ENCODE measurements at regions not wholly inside any gene's neighbourhood (a gene's known extent, or its start where the extent isn't known, plus 50 kb on each side); places are given as distances from the start of the nearest gene placed in this dataset.
"Not testable (repeated sequence)": the region's sequence is repeated elsewhere in the genome, so short reads cannot be mapped to it uniquely, and the experiment has no call there.

- DNase-seq (ENCODE audit: low read depth in 2 of 2), result no peak
Observed at GRCh38 chr1:239112101-239112935, 274.1 kb upstream of the CHRM3 start.

DNA sequence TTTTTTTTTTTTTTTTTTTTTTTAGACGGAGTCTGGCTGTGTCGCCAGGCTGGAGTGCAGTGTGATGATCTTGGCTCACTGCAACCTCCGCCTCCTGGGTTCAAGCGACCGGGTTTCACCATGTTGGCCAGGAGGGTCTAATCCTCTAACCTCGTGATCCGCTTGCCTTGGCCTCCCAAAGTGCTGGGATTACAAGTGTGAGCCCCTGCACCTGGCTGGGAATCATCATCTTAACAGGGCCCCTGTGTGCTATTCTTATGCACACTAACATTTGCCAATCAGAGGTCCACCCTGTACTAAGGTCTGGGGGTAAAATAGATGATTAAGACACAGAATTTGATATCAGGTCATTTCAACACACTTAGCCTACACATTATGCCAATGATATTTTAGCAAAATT is 278.7 kb upstream of the CHRM3 start:
- no peak for DNase-seq (ENCODE audit: low read depth in 2 of 2)

GRCh38 chr1:239106689-239107088 is 279.7 kb upstream of the CHRM3 start:
- DNase-seq (ENCODE audit: low read depth in 2 of 2), result not testable (repeated sequence)

DNA sequence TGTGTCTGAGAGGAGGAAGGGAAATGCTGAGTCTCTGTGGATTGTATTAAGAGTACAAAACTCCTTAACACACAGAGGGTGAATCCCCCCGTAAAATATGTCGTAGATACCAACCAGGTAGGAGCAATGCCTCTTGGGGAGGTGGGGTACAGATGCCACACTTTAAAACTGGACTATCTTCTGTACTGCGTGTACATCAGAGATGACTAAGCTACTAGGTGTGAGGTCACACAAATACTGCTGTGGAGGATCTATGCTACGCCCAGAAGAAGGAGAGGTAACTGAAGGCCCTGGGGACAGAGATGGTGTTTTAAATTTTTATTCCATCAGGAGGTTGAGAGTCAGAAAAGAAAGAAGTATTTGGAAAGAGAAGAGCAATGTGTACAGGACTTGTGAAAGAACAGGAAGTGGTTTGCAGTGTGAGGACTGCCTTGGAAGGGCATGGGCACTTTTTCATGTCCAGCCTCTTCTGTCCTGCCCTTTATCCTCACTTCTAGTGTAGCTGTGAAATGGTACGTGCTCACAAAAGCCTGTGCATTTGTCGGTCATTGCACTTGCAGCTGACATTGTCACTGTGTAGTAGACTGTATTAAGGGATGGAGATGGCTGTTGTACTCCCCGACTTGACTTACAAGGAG is 287.8 kb upstream of the CHRM3 start:
- DNase-seq (ENCODE audit: low read depth in 2 of 2), result no peak

DNA sequence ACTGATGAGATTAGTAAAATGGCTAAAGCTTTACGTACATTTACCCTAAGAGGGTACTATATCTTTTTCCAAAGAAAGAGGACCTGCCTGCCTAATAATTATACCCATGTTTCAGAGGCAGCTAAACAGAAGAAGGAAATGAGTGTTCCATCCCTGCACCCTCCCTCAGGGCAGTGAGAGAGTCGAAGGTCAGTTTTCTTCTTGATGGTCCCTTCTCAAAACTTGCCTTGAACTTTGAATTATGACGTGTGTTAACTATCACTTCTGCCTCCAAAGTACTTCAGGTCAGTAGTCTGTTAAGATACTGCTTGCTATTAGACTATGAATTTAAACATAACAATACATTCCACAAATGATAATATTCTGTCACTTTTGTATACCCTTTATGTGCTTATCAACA is 294.8 kb upstream of the CHRM3 start:
- DNase-seq (ENCODE audit: low read depth in 2 of 2), result no peak

DNA sequence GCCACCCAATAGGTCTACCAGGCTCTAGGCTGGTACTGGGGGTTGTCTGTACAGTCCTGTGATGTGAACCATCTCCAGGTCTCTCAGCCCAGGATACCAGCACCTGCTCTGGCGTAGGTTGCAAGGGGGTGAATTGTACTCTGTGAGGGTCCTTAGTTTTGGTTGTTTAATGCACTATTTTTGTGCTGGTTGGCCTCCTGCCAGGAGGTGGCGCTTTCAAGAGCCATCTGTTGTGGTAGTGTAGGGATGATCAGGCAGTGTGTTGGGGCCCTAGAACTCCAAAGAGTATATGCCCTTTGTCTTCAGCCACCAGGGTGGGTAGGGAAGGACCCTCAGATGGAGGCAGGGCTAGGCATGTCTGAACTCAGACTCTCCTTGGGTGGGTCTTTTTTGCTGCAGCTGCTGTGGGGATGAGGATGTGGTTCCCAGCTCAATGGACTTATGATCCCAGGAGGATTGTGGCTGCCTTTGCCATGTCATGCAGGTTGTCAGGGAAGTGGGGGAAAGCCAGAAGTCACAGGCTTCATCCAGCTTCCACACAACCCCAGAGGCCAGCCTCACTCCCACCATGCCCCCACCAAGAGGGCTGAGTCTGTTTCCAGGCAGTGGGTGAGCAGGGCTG is 301.8 kb upstream of the CHRM3 start:
- no peak for DNase-seq (ENCODE audit: low read depth in 2 of 2)

DNA sequence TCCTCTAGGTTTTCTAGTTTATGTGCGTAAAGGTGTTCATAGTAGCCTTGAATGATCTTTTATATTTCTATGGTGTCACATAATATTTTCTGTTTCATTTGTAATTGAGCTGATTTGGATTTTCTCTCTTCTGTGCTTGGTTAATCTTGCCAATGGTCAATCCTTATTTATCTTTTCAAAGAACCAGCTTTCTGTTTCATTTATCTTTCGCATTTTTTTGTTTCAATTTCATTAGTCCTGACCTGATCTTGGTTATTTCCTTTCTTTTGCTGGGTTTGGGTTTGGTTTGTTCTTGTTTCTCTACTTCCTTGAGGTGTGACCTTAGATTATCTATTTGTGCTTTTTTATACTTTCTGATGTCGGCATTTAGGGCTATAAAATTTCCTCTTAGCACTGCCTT is 304.4 kb upstream of the CHRM3 start:
- DNase-seq (ENCODE audit: low read depth in 2 of 2), result not testable (repeated sequence)

DNA sequence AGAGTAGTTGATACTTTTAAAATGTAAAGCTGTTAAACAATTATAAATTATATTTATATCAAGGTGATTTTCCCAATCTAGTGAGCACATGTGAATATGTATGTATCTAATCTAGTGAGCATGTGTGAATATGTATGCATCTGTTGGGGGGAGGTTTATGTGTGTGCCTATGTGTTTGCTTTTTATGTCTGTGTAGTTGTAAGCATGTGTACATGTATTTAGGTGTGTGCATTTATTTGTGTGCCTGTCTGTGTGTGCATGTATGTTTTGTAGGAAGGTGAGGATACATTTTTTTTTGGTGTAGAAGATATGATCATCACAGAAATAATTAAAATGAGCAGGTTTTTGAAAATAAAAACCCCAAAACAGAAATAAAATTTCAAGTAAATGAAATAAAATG is 318.9 kb upstream of the CHRM3 start:
- no peak for DNase-seq (ENCODE audit: low read depth in 2 of 2)

GRCh38 chr1:239067058-239067457 is 319.3 kb upstream of the CHRM3 start:
- DNase-seq (ENCODE audit: low read depth in 2 of 2), result no peak

- DNase-seq (ENCODE audit: low read depth in 2 of 2), result no peak
Observed at GRCh38 chr1:239061770-239062169, 324.6 kb upstream of the CHRM3 start.

DNA sequence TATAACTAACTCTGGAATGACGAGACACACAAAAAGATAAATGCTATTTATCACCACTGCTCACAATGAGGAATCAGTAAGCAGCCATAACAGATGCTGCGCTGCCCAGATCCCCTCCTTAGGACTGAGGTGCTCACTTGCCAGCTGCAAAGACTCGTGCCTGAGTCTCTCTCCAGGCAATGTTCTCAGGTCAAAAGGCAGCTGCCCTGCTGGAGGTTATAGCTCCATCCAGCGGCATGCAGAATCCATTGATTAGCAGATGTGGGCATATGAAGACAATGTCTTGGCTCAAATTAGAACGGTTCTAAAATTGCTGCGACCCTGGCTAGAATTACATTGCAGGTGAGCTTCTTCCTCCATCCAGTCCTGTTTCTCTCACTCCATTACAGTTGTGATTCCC is 328.2 kb upstream of the CHRM3 start:
- DNase-seq (ENCODE audit: low read depth in 2 of 2), result no peak

GRCh38 chr1:239056940-239057339 is 329.4 kb upstream of the CHRM3 start:
- no peak for DNase-seq (ENCODE audit: low read depth in 2 of 2)

DNA sequence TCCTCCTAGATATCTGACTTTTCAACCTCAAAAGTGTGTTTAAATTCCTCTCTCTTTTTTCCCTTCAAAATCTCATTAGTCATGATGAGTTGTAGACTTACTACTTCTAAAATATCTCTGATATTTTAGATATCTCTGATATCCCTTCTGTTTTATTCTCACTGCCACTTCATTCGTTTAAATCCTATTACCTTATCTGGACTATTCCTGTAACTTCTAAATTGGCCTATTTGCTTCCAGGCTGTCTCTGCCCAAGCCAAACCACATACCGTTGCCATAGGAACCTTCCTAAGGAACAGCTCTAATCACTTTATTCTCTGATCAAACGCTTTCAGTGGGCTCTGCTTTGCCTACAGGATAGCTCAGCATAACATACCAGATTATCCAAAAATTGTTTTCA is 333.1 kb upstream of the CHRM3 start:
- DNase-seq (ENCODE audit: low read depth in 2 of 2), result no peak

DNA sequence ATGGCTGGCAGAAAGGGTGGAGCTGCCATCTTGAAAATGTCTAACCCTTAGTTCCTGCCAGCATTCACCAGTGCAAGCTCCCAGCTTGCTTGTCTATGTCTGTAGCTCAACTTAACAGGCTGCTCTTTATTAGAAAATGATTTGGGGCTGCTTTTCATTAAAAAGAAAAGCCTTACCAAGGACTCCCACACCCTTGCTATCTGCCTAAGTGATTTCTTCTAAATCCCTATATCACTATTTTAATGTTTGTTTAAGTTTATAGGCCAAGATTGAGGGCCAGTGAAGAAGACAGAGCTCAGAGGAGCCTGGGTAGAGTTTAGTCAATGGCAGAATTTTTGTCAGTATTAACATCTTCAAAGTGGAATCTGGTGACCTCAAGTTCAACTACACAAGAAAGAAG is 336.8 kb upstream of the CHRM3 start:
- no peak for DNase-seq (ENCODE audit: low read depth in 2 of 2)

GRCh38 chr1:239044829-239045228 is 341.5 kb upstream of the CHRM3 start:
- DNase-seq (ENCODE audit: low read depth in 2 of 2), result no peak

DNA sequence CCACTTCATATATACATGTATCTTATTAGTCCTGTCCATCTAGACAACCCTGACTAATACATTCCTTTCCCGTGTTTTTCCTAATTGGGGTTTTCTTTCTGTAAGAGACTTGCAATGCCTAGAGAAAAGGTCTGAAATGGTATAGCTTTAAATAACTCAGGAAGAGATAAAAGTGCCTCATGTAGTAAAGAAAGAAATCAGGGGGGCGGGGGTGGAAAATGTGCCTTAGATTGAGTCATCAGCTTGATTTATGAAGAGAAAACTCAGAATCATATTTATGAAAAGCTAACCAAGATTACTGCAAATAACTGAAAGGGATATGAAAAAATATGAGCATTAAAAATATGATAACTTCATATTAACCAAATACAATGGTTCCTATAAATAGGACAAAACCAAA is 345.8 kb upstream of the CHRM3 start:
- DNase-seq (ENCODE audit: low read depth in 2 of 2), result no peak

DNA sequence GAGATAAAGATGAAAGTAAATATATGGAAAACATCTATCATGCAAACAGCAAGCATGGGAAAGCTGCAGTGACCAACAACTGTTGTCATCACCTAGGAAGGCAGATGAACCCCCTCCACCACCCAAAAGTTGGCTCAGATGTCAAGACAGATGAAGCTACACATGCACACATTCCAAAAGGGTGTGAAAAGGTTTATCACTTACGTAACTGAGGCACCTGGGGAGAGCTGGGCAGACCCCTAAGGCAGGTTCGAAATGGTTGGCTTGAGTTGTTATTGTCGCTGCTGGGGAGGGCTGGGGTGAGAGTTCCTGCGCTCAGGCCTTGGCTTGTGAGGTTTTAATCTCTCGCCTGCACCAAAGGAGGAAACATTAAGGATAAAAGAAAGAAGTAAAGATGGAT is 355.1 kb upstream of the CHRM3 start:
- DNase-seq (ENCODE audit: low read depth in 2 of 2), result no peak

GRCh38 chr1:239025997-239026694 is 360.2 kb upstream of the CHRM3 start:
- DNase-seq (ENCODE audit: low read depth in 2 of 2), result no peak

DNA sequence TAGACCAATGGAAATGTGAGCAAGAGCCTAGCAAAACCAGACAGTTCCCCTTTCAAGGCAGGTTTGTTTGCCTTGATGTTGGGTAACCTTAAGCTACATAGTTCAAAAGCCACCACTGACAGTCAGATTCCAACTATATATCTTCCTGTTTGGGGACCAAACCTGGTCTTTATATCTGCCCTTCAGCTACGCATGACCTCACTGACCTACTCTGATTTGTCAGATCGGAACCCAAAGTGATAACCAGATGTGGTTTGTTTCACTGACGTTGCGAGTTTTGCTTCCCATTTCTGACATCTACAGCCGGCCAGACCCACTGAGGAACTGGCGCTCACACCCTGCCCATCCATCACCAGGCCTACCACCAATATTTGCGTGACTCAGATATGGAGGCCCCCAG is 361.1 kb upstream of the CHRM3 start:
- no peak for DNase-seq (ENCODE audit: low read depth in 2 of 2)

- DNase-seq (ENCODE audit: low read depth in 2 of 2), result no peak
Observed at GRCh38 chr1:239023732-239024360, 362.5 kb upstream of the CHRM3 start.

DNA sequence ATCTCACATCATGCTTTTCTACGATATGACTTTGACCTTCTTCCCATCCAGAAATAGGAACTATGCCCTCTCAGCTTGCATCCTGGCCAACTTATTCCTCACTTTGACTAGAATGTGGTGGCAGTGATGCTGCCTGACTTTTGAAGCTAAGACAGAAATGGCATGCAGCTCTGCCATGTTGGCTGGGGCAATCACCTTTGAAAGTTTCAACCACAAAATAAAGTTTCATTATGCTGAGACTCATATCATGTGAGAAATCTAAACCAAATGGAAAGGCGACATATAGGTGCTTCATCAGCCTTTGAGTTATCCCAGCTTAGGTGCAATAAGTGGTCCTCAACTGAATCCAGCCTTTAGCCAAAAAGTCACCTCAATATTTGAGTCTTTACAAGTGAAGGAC is 370.0 kb upstream of the CHRM3 start:
- no peak for DNase-seq (ENCODE audit: low read depth in 2 of 2)

DNA sequence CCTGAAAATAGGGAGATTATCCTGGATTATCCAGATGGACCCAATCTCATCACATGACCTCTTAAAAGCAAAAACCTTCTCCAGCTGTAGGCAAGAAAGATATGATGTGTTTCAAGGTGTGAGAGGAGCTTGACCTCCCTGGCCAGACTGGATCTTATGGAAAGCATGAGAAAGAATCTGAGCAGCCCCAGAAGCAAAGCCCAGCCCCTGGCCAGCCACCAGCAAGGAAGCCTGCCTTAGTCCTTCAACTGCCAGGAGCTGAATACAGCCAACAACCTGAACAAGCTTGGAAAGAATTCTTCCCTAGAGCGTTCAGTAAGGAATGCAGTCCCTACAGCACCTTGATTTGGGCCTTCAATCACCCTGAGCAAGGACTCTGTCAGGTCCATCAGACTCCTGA is 375.0 kb upstream of the CHRM3 start:
- DNase-seq (ENCODE audit: low read depth in 2 of 2), result no peak
